Brain microvascular endothelial cell (primary cell): ENCODE measurements at regions not wholly inside any gene's neighbourhood (a gene's known extent, or its start where the extent isn't known, plus 50 kb on each side); places are given as distances from the start of the nearest gene placed in this dataset.

Experiments used
- DNase-seq: peaks from one replicate; pipeline ENCODE4 v3.0.0-alpha.2; 2020
- H3K27ac ChIP-seq: fragments of 250-450 bp; sonication (Bioruptor Pico); 2 replicates; pipeline ENCODE4 v1.5.1; 2020; ENCODE audit warnings: mild to moderate bottlenecking, moderate library complexity
- H3K27me3 ChIP-seq: fragments of 250-450 bp; sonication (Bioruptor Pico); replicated peaks from 2 replicates; pipeline ENCODE4 v1.5.1; 2020; ENCODE audit warnings: mild to moderate bottlenecking
- H3K36me3 ChIP-seq: fragments of 250-450 bp; sonication (Bioruptor Pico); replicated peaks from 2 replicates; pipeline ENCODE4 v1.5.1; 2020; ENCODE audit warnings: mild to moderate bottlenecking
- H3K4me3 ChIP-seq: 2 replicates; pipeline ENCODE4 v1.5.1; 2011; ENCODE audit warnings: low read depth, mild to moderate bottlenecking, control low read depth, low read length, moderate library complexity
- in situ Hi-C: cut with HindIII; loops from 2 replicates; pipeline ENCODE4 v1.10.0; 2017; ENCODE audit warnings: low sequenced_read_pairs, low pct_ligation_motif_present
- TF ChIP-seq, protein P1 (sequence below): IDR thresholded peaks from 2 replicates; pipeline ENCODE4 v1.5.1; 2011; ENCODE audit warnings: low read depth, mild to moderate bottlenecking, moderate library complexity, low read length, control low read depth, inconsistent platforms; ENCODE audit errors: missing control alignments

DNA sequence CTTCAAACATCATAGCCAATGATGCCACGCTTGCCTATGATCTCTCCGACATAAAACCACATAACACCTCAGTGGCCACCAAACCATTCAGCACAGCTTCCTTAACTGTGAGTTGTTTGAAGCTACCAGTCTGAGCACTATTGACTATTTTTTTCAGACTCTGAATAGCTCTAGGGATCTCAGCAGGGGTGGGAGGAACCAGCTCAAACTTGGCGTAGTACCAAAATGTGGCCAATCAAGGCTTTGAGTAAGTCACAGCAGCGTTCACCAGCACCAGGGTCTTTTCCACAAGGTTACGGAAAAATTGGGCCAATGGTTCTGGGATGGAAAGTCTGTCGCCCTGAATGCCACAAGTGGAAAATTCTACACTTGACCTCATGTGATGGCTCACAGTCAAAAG lies 70.6 kb downstream of the SMPDL3A start:
- no peak overlapping the region for H3K4me3 ChIP-seq
- H3K27ac ChIP-seq: no peak overlapping the region
- no peaks in the 10 kb centered on the region for H3K36me3 ChIP-seq
- TF ChIP-seq, protein P1, sequence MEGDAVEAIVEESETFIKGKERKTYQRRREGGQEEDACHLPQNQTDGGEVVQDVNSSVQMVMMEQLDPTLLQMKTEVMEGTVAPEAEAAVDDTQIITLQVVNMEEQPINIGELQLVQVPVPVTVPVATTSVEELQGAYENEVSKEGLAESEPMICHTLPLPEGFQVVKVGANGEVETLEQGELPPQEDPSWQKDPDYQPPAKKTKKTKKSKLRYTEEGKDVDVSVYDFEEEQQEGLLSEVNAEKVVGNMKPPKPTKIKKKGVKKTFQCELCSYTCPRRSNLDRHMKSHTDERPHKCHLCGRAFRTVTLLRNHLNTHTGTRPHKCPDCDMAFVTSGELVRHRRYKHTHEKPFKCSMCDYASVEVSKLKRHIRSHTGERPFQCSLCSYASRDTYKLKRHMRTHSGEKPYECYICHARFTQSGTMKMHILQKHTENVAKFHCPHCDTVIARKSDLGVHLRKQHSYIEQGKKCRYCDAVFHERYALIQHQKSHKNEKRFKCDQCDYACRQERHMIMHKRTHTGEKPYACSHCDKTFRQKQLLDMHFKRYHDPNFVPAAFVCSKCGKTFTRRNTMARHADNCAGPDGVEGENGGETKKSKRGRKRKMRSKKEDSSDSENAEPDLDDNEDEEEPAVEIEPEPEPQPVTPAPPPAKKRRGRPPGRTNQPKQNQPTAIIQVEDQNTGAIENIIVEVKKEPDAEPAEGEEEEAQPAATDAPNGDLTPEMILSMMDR: no peak
- no peaks in the 10 kb centered on the region for H3K27me3 ChIP-seq
- in situ Hi-C loops: no loop called here
- no peak for DNase-seq

DNA sequence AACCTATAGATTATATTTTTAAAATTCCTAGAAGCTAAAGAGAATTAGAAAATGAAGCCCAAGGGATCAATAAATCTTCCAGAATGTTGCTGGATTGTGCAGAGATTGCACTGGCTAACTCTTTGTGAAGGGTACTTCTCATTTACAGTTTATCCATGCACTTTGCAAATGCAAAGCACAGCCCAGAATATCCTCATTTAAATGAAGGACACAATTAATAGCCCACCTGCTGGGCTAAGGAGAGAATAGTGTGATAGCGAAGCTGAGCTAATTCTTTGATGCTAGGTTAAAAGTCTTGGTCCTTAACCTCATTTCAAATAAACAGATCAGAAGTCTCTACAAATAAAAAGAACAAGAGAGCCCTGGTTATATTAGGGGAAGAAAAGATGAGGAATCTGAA lies 72.5 kb downstream of the SMPDL3A start:
- no peak overlapping the region for H3K27ac ChIP-seq
- in situ Hi-C loops: no loop called here
- H3K27me3 ChIP-seq: no peaks in the 10 kb centered on the region
- H3K4me3 ChIP-seq: no peak overlapping the region
- TF ChIP-seq, protein P1: no peak
- H3K36me3 ChIP-seq: no peaks in the 10 kb centered on the region
- no peak for DNase-seq

DNA sequence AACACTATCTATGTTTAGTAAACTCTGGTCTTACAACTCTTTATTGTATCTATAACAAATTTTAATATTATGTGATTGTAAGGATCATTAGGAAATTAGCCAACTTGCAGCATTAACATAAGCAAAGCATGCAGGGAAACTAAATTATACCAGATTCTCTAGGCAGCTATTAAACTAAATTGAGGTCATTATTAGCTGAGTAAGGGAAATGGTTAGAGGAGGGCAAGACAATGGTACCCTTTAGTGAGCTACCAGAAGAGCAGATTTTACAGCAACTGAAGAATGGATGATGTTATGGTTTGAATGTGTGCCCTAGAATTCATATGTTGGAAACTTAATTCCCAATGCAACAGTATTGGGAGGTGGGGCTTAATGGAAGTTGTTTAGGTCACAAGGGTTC lies 79.1 kb downstream of the SMPDL3A start:
- in situ Hi-C loops: no loop called here
- H3K36me3 ChIP-seq: no peaks in the 10 kb centered on the region
- no peaks in the 10 kb centered on the region for H3K27me3 ChIP-seq
- no peak for DNase-seq
- no peak overlapping the region for H3K4me3 ChIP-seq
- TF ChIP-seq, protein P1: no peak
- H3K27ac ChIP-seq: no peak overlapping the region

DNA sequence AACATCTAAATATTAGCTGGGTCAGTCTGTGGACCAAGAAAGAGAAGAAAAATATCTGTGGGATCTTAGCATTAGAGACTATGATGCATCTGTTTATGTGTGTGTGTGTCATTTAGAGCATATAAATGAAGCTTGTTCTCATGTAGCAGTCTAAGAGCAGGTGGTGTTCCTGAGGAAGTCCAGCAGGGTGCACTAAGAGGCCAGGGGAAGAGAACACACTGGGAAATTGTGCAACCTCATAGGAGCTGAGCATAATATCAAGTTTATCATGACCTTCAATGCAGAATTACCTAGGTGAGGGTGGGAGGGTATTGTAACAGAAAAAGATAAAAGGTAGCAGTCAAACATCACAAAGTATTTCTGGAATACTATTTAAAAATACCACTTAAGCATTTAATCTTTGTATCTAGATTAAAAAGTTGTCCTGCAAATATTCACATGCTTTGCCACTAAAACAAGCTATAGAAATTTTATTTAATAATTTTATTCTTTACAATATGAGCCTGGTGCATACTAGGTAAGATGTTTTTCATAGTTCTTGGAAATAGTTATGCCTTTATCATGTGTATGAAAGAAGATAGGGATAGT lies 80.5 kb downstream of the SMPDL3A start:
- no peaks in the 10 kb centered on the region for H3K27me3 ChIP-seq
- no peak overlapping the region for H3K4me3 ChIP-seq
- H3K27ac ChIP-seq: no peak overlapping the region
- DNase-seq: peak; percentile 45
- no peaks in the 10 kb centered on the region for H3K36me3 ChIP-seq
- in situ Hi-C loops: no loop called here
- TF ChIP-seq, protein P1: peak; percentile 79

DNA sequence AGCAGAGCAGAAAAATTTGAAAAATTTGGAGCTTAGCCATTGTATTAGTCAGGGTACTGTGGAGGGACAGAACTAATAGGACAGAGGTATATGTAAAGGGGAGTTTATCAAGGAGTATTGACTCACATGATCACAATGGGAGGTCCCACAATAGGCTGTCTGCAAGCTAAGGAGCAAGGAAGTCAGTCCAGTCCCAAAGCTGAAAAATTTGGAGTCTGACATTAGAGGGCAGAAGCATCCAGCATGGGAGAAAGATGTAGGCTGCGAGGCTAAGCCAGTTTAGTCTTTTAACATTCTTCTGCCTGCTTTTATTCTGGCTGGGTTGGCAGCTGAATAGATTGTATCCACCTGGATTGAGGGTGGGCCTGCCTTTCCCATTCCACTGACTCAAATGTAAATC lies 82.0 kb downstream of the SMPDL3A start:
- no peaks in the 10 kb centered on the region for H3K36me3 ChIP-seq
- in situ Hi-C loops: no loop called here
- no peak overlapping the region for H3K27ac ChIP-seq
- no peaks in the 10 kb centered on the region for H3K27me3 ChIP-seq
- H3K4me3 ChIP-seq: no peak overlapping the region
- DNase-seq: no peak
- TF ChIP-seq, protein P1: no peak

DNA sequence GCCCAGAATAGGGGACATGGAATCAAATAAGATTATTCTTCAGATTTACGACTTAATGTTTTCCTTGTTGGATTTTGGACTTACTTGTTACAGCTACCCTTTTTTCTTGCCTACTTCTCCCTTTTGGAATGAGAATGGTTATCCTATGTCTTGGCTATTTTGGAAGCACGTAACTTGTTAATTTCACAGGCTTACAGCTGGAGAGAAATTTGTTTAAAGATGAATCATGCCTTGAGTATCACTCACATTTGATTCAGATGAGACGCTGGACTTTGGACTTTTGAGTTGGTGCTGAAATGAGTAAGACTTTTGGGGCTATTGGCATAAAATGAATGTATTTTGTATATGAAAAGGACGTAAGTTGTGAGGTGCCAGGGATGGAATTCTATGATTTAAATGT lies 83.3 kb downstream of the SMPDL3A start:
- TF ChIP-seq, protein P1: no peak
- Histone ChIP-seq H3K27me3 (no peaks in the 10 kb centered on the region), H3K4me3 (no peak overlapping the region), H3K27ac (no peak overlapping the region), H3K36me3 (no peaks in the 10 kb centered on the region)
- in situ Hi-C loops: no loop called here
- no peak for DNase-seq
